CD14-positive monocyte (primary cell): ENCODE measurements at regions not wholly inside any gene's neighbourhood (a gene's known extent, or its start where the extent isn't known, plus 50 kb on each side); places are given as distances from the start of the nearest gene placed in this dataset.

ENCODE experiments used
- DNase-seq, 3 donors: peaks; one replicate each; pipeline ENCODE4 v3.0.0-alpha.2; 2011 to 2022
- H2AFZ ChIP-seq: 2 replicates; pipeline ENCODE4 v1.6.0; 2012; ENCODE audit warnings: mild to moderate bottlenecking, low read depth, low read length, inconsistent platforms; ENCODE audit not compliant: insufficient read depth, poor library complexity, severe bottlenecking
- H3K27ac ChIP-seq, 2 donors: 1 replicate in 1 of 2; 2 replicates in 1 of 2; pipeline ENCODE4 v1.5.1; 2012 to 2013; ENCODE audit warnings: low read length in 2 of 2, control low read depth in 1 of 2, inconsistent platforms in 1 of 2, low read depth in 1 of 2, mild to moderate bottlenecking in 1 of 2
- H3K27me3 ChIP-seq, 2 donors: one replicate each; pipeline versions ENCODE4 v1.6.0 to v1.6.1; 2011 to 2013; ENCODE audit warnings: low read length in 2 of 2; ENCODE audit not compliant: control insufficient read depth in 2 of 2, insufficient read depth in 2 of 2
- H3K36me3 ChIP-seq, 2 donors: replicated peaks in 1 of 2; 1 replicate in 1 of 2; 2 replicates in 1 of 2; pipeline versions ENCODE4 v1.5.1 to v1.6.1; 2012 to 2013; ENCODE audit warnings: low read length in 2 of 2, control low read depth in 1 of 2, inconsistent platforms in 1 of 2, mild to moderate bottlenecking in 1 of 2; ENCODE audit not compliant: insufficient read depth in 2 of 2, control insufficient read depth in 1 of 2
- H3K4me1 ChIP-seq, 2 donors: 1 replicate in 1 of 2; 2 replicates in 1 of 2; pipeline versions ENCODE4 v1.5.1 to v1.6.1; 2012 to 2013; ENCODE audit warnings: low read length in 2 of 2, control low read depth in 1 of 2, inconsistent platforms in 1 of 2, mild to moderate bottlenecking in 1 of 2, moderate library complexity in 1 of 2; ENCODE audit not compliant: insufficient read depth in 2 of 2, control insufficient read depth in 1 of 2
- H3K4me2 ChIP-seq: replicated peaks from 2 replicates; pipeline ENCODE3; 2012; ENCODE audit warnings: low read length, moderate library complexity, mild to moderate bottlenecking; ENCODE audit not compliant: poor library complexity, severe bottlenecking; ENCODE audit errors: extremely low read depth
- H3K4me3 ChIP-seq, 3 experiments: fragments of 200-600 bp in 1 of 3; sonication (generic) in 1 of 3; replicated peaks in 1 of 3; 1 replicate in 2 of 3; 2 replicates in 1 of 3; pipeline ENCODE4 v1.5.1; 2011 to 2013; ENCODE audit warnings: low read length in 3 of 3, mild to moderate bottlenecking in 3 of 3, control low read depth in 2 of 3, low read depth in 2 of 3, inconsistent platforms in 1 of 3, moderate library complexity in 1 of 3
- H3K79me2 ChIP-seq: 2 replicates; pipeline ENCODE4 v1.6.0; 2012; ENCODE audit warnings: mild to moderate bottlenecking, control low read depth, inconsistent platforms, low read length, moderate library complexity; ENCODE audit not compliant: insufficient read depth
- H3K9ac ChIP-seq: 2 replicates; pipeline ENCODE4 v1.6.0; 2017; ENCODE audit warnings: low read length, mild to moderate bottlenecking; ENCODE audit not compliant: insufficient read depth, poor library complexity, severe bottlenecking
- H3K9me3 ChIP-seq, 2 donors: replicated peaks in 1 of 2; 1 replicate in 1 of 2; 2 replicates in 1 of 2; pipeline versions ENCODE4 v1.5.1 to v1.6.1; 2012 to 2013; ENCODE audit warnings: low read length in 2 of 2, control low read depth in 1 of 2; ENCODE audit not compliant: control insufficient read depth in 1 of 2, insufficient read depth in 1 of 2
- H4K20me1 ChIP-seq: 2 replicates; pipeline ENCODE4 v1.6.0; 2012; ENCODE audit warnings: mild to moderate bottlenecking, low read length, control low read depth, moderate library complexity; ENCODE audit not compliant: insufficient read depth
- H3K27ac Mint-ChIP-seq, 7 donors: one replicate each; pipeline ENCODE4 v1.8.0; 2020; ENCODE audit warnings: mild to moderate bottlenecking in 7 of 7, mixed read lengths in 7 of 7, moderate library complexity in 6 of 7, inconsistent platforms in 2 of 7
- H3K27me3 Mint-ChIP-seq, 3 donors: one replicate each; pipeline ENCODE4 v1.8.0; 2021 to 2022; ENCODE audit warnings: low read depth in 3 of 3, mild to moderate bottlenecking in 3 of 3, mixed read lengths in 3 of 3, moderate library complexity in 3 of 3, inconsistent platforms in 1 of 3
- H3K36me3 Mint-ChIP-seq, 2 donors: one replicate each; pipeline ENCODE4 v1.8.0; 2020; ENCODE audit warnings: mixed read lengths in 2 of 2, inconsistent platforms in 1 of 2, mild to moderate bottlenecking in 1 of 2
- H3K4me1 Mint-ChIP-seq: one replicate; pipeline ENCODE4 v1.8.0; 2020; ENCODE audit warnings: mild to moderate bottlenecking, mixed read lengths
- H3K4me3 Mint-ChIP-seq, 2 donors: one replicate each; pipeline ENCODE4 v1.8.0; 2020; ENCODE audit warnings: mild to moderate bottlenecking in 2 of 2, mixed read lengths in 2 of 2, moderate library complexity in 1 of 2
- H3K9me3 Mint-ChIP-seq, 7 donors: one replicate each; pipeline ENCODE4 v1.8.0; 2020 to 2022; ENCODE audit warnings: mixed read lengths in 7 of 7, mild to moderate bottlenecking in 6 of 7, moderate library complexity in 6 of 7, inconsistent platforms in 2 of 7
- CTCF ChIP-seq: fragments of 200-600 bp; IDR thresholded peaks from one replicate; pipeline ENCODE4 v1.8.0; 2022; ENCODE audit warnings: antibody characterized with exemption, mild to moderate bottlenecking
- WGBS: methylation state at CpG from one replicate; pipeline ENCODE4 v1.1.5; 2013; ENCODE audit warnings: missing lambda C conversion rate; ENCODE audit not compliant: insufficient coverage; 5-methylcytosine and 5-hydroxymethylcytosine counted together
- intact Hi-C, 2 donors: fragments of 100-400 bp; cut with micrococcal nuclease; formaldehyde crosslinking; loops; one replicate each; pipeline versions ENCODE4 v1.15.0 to v1.15.1; 2023

GRCh38 chr16:55116165-55116920 is 185.7 kb downstream of the IRX5 start:
- TF ChIP-seq CTCF, result no peak
- no peaks in the 10 kb centered on the region for H3K36me3 ChIP-seq
- no peaks in the 10 kb centered on the region for H3K27me3 ChIP-seq
- Mint-ChIP-seq H3K4me1 (no peaks in the 10 kb centered on the region), H3K27me3 (peaks cover 3 to 8% (median 3%) of the 10 kb centered on the region in 3 donors), H3K9me3 (peaks cover 0 to 3% (median 0%) of the 10 kb centered on the region in 7 donors), H3K4me3 (no peak overlapping the region), H3K36me3 (no peaks in the 10 kb centered on the region), H3K27ac (no peak overlapping the region)
- H3K4me2 ChIP-seq, result no peak overlapping the region
- H2AFZ ChIP-seq, result no peak overlapping the region
- intact Hi-C loops, result no loop called here
- H3K9ac ChIP-seq, result no peak overlapping the region
- no peak overlapping the region for H3K27ac ChIP-seq
- no peaks in the 10 kb centered on the region for H4K20me1 ChIP-seq
- H3K4me3 ChIP-seq, result no peak overlapping the region
- no peak for DNase-seq
- no peaks in the 10 kb centered on the region for H3K4me1 ChIP-seq
- no peaks in the 10 kb centered on the region for H3K9me3 ChIP-seq
- 83% methylated on average over 11 of the region's 14 CpGs for WGBS
- no peaks in the 10 kb centered on the region for H3K79me2 ChIP-seq

GRCh38 chr16:55118701-55119260 is 188.1 kb downstream of the IRX5 start:
- H4K20me1 ChIP-seq, result no peaks in the 10 kb centered on the region
- no peak overlapping the region for H3K4me2 ChIP-seq
- Mint-ChIP-seq H3K27ac (no peak overlapping the region), H3K4me3 (no peak overlapping the region), H3K36me3 (no peaks in the 10 kb centered on the region), H3K9me3 (peaks cover 0 to 3% (median 0%) of the 10 kb centered on the region in 7 donors), H3K4me1 (no peaks in the 10 kb centered on the region), H3K27me3 (peaks cover 0 to 6% (median 3%) of the 10 kb centered on the region in 3 donors)
- H3K4me3 ChIP-seq, result no peak overlapping the region
- no peak overlapping the region for H2AFZ ChIP-seq
- no peak overlapping the region for H3K27ac ChIP-seq
- WGBS, result 97% methylated on average over 9 of the region's 10 CpGs
- TF ChIP-seq CTCF, result no peak
- DNase-seq, result no peak
- H3K36me3 ChIP-seq, result no peaks in the 10 kb centered on the region
- H3K4me1 ChIP-seq, result no peaks in the 10 kb centered on the region
- H3K9me3 ChIP-seq, result no peaks in the 10 kb centered on the region
- intact Hi-C loops, result no loop called here
- H3K79me2 ChIP-seq, result no peaks in the 10 kb centered on the region
- H3K27me3 ChIP-seq, result no peaks in the 10 kb centered on the region
- H3K9ac ChIP-seq, result no peak overlapping the region
